Hippocampal formation (tissue), 2 donors: ENCODE measurements at regions not wholly inside any gene's neighbourhood (a gene's known extent, or its start where the extent isn't known, plus 50 kb on each side); places are given as distances from the start of the nearest gene placed in this dataset.

Experiments used
- DNase-seq, 2 donors: peaks; one replicate each; lab custom pipeline; 2025; lab: John Stamatoyannopoulos, UW

- no peak for DNase-seq
These were observed 55.4 kb downstream of the XCL1 start for GRCh38 chr1:168631671-168632400.

GRCh38 chr1:168634951-168635532 is 58.6 kb downstream of the XCL1 start:
- peak in 1 of 2 donors; percentile 35 for DNase-seq

- DNase-seq = peak in 1 of 2 donors; percentile 76
These were observed 59.8 kb downstream of the XCL1 start for GRCh38 chr1:168636200-168636599.

GRCh38 chr1:168636642-168637111 is 60.3 kb downstream of the XCL1 start:
- DNase-seq = peak in 1 of 2 donors; percentile 28

GRCh38 chr1:168637350-168637991 is 61.1 kb downstream of the XCL1 start:
- no peak for DNase-seq

- no peak for DNase-seq
These were observed 62.5 kb downstream of the XCL1 start for GRCh38 chr1:168638884-168639283.

GRCh38 chr1:168640182-168640581 is 63.8 kb downstream of the XCL1 start:
- no peak for DNase-seq

GRCh38 chr1:168640836-168641235 is 64.4 kb downstream of the XCL1 start:
- no peak for DNase-seq

GRCh38 chr1:168643152-168643551 is 66.7 kb downstream of the XCL1 start:
- DNase-seq = no peak
